A673 (cell line): ENCODE measurements at regions not wholly inside any gene's neighbourhood (a gene's known extent, or its start where the extent isn't known, plus 50 kb on each side); places are given as distances from the start of the nearest gene placed in this dataset.

ENCODE experiments used
- CTCF ChIP-seq: fragments of 300-800, 200-600 bp; sonication (generic); conservative IDR thresholded peaks from 2 replicates; pipeline ENCODE4 v1.5.1; 2017; ENCODE audit warnings: low read depth, mild to moderate bottlenecking, antibody characterized with exemption, low read length, moderate library complexity, mixed read lengths
- EZH2 ChIP-seq: fragments of 200-600 bp; sonication (generic); IDR thresholded peaks from 2 replicates; pipeline ENCODE4 v1.6.1; 2017; ENCODE audit warnings: borderline replicate concordance, low read depth, mild to moderate bottlenecking, mixed read lengths, antibody characterized with exemption, low read length; ENCODE audit not compliant: poor library complexity, severe bottlenecking

GRCh38 chr6:25064006-25064405, 128.2 kb upstream of the RIPOR2 start:
- TF ChIP-seq EZH2 (no peak), CTCF (no peak)
